OCI-LY1 (cell line): ENCODE measurements at regions not wholly inside any gene's neighbourhood (a gene's known extent, or its start where the extent isn't known, plus 50 kb on each side); places are given as distances from the start of the nearest gene placed in this dataset.

ENCODE experiments used
- H2AFZ ChIP-seq: fragments of 200-600 bp; sonication (generic), shearing (Covaris generic); 2 replicates; pipeline ENCODE4 v1.6.0; 2014; ENCODE audit warnings: antibody characterized with exemption, mild to moderate bottlenecking, low read length
- H3F3A ChIP-seq: fragments of 200-600 bp; sonication (generic), shearing (Covaris generic); 2 replicates; pipeline ENCODE4 v1.6.0; 2014; ENCODE audit warnings: mild to moderate bottlenecking, antibody characterized with exemption, low read length, moderate library complexity; ENCODE audit not compliant: insufficient read depth
- H3K27ac ChIP-seq: fragments of 200-600 bp; sonication (generic); 2 replicates; pipeline ENCODE4 v1.5.1; 2014; ENCODE audit warnings: low read length, mixed run types, mild to moderate bottlenecking, low read depth; ENCODE audit not compliant: poor library complexity, severe bottlenecking
- H3K27me3 ChIP-seq: fragments of 200-600 bp; sonication (generic); 2 replicates; pipeline ENCODE4 v1.6.0; 2014; ENCODE audit warnings: antibody characterized with exemption, mild to moderate bottlenecking, low read length, moderate library complexity; ENCODE audit not compliant: insufficient read depth
- H3K36me3 ChIP-seq: fragments of 200-600 bp; sonication (generic); 2 replicates; pipeline ENCODE4 v1.6.1; 2014; ENCODE audit warnings: mild to moderate bottlenecking, antibody characterized with exemption, low read length, moderate library complexity, mixed read lengths; ENCODE audit not compliant: insufficient read depth
- H3K4me1 ChIP-seq: fragments of 200-600 bp; sonication (generic); 2 replicates; pipeline ENCODE4 v1.5.1; 2014; ENCODE audit warnings: mild to moderate bottlenecking, low read length, moderate library complexity; ENCODE audit not compliant: insufficient read depth, severe bottlenecking
- H3K4me2 ChIP-seq: fragments of 200-600 bp; sonication (generic), shearing (Covaris generic); 2 replicates; pipeline ENCODE4 v1.6.1; 2014; ENCODE audit warnings: low read length
- H3K4me3 ChIP-seq: fragments of 200-600 bp; sonication (generic); 2 replicates; pipeline ENCODE4 v1.5.1; 2014; ENCODE audit warnings: low read length, low read depth, mild to moderate bottlenecking, mixed read lengths; ENCODE audit not compliant: poor library complexity, severe bottlenecking
- H3K79me2 ChIP-seq: fragments of 200-600 bp; shearing (Covaris generic); 2 replicates; pipeline ENCODE4 v1.6.1; 2016; ENCODE audit warnings: mixed run types, low read length, mixed read lengths; ENCODE audit not compliant: insufficient read depth
- H3K9ac ChIP-seq: fragments of 200-600 bp; sonication (generic), shearing (Covaris generic); 2 replicates; pipeline ENCODE4 v1.6.1; 2014; ENCODE audit warnings: mild to moderate bottlenecking, low read length, mixed read lengths
- H3K9me2 ChIP-seq: fragments of 200-600 bp; sonication (generic), shearing (Covaris generic); 2 replicates; pipeline ENCODE4 v1.6.1; 2014; ENCODE audit warnings: low read depth, mild to moderate bottlenecking, low read length, mixed read lengths
- H3K9me3 ChIP-seq: fragments of 200-600 bp; shearing (Covaris generic); 2 replicates; pipeline ENCODE4 v1.6.1; 2014; ENCODE audit warnings: low read length, mixed read lengths
- H4K20me1 ChIP-seq: fragments of 200-600 bp; sonication (generic), shearing (Covaris generic); 2 replicates; pipeline ENCODE4 v1.6.0; 2016; ENCODE audit warnings: mild to moderate bottlenecking, low read length; ENCODE audit not compliant: insufficient read depth
- EZH2 ChIP-seq: fragments of 200-600 bp; sonication (generic), shearing (Covaris generic); IDR thresholded peaks from 2 replicates; pipeline ENCODE4 v1.8.0; 2017; ENCODE audit warnings: borderline replicate concordance, mixed run types, mild to moderate bottlenecking, antibody characterized with exemption, low read length, moderate library complexity, mixed read lengths
- TF ChIP-seq, protein P1 (sequence below): fragments of 200-600 bp; sonication (generic), shearing (Covaris generic); IDR thresholded peaks from 2 replicates; pipeline ENCODE4 v1.5.1; 2017; ENCODE audit warnings: mild to moderate bottlenecking, antibody characterized with exemption, low read length, moderate library complexity, mixed read lengths

DNA sequence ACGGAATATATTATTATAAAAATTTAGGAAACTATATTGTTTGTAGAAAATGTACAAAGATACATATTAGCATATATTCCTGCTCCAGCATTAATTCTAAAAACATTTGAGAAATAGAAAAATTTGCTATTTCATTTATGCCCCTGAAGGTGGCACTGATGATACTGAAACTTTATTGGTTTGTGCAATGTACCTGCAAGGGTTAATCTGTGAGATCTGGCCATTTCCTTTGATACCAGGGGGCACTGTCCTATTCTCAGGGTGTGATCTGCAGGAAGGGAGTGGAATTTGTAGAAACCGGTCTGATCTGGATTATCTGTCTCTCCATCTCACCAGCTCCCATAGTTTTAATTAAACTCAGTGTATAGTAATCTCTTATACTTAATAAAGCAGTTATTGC is 625.1 kb upstream of the IMPG1 start:
- no peaks in the 10 kb centered on the region for H4K20me1 ChIP-seq
- no peaks in the 10 kb centered on the region for H3K4me1 ChIP-seq
- no peak overlapping the region for H3K9ac ChIP-seq
- no peaks in the 10 kb centered on the region for H3K27me3 ChIP-seq
- no peak overlapping the region for H3K4me3 ChIP-seq
- no peak overlapping the region for H2AFZ ChIP-seq
- no peak overlapping the region for H3K4me2 ChIP-seq
- no peaks in the 10 kb centered on the region for H3K9me3 ChIP-seq
- no peaks in the 10 kb centered on the region for H3K79me2 ChIP-seq
- no peaks in the 10 kb centered on the region for H3K9me2 ChIP-seq
- H3K27ac ChIP-seq: no peak overlapping the region
- H3K36me3 ChIP-seq: no peaks in the 10 kb centered on the region
- no peak for TF ChIP-seq EZH2
- TF ChIP-seq, protein P1, sequence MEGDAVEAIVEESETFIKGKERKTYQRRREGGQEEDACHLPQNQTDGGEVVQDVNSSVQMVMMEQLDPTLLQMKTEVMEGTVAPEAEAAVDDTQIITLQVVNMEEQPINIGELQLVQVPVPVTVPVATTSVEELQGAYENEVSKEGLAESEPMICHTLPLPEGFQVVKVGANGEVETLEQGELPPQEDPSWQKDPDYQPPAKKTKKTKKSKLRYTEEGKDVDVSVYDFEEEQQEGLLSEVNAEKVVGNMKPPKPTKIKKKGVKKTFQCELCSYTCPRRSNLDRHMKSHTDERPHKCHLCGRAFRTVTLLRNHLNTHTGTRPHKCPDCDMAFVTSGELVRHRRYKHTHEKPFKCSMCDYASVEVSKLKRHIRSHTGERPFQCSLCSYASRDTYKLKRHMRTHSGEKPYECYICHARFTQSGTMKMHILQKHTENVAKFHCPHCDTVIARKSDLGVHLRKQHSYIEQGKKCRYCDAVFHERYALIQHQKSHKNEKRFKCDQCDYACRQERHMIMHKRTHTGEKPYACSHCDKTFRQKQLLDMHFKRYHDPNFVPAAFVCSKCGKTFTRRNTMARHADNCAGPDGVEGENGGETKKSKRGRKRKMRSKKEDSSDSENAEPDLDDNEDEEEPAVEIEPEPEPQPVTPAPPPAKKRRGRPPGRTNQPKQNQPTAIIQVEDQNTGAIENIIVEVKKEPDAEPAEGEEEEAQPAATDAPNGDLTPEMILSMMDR: no peak; the same call in 1 of the 2 replicates
- H3F3A ChIP-seq: no peaks in the 10 kb centered on the region

DNA sequence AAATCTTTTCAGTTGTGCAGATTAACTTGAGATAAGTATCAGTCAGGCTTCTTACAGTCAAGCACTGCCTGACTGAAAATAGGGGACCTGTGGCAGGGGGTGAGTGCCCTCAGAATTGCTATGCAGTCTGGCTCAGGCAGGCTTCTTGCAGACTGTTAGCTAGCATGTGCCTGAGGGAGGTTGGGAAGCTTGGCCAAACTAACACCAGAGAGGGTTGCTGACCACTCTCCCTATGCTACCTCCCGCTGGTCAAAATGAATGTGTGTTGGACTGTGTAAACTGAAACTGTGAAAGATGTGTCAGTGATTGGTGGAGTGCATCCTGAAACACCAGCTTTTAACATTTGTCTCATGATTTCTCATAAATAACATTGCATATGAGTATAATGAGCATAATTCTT is 622.3 kb upstream of the IMPG1 start:
- no peaks in the 10 kb centered on the region for H3K9me2 ChIP-seq
- no peaks in the 10 kb centered on the region for H3F3A ChIP-seq
- H3K9ac ChIP-seq: no peak overlapping the region
- TF ChIP-seq EZH2: no peak
- TF ChIP-seq, protein P1: no peak
- no peaks in the 10 kb centered on the region for H3K9me3 ChIP-seq
- no peaks in the 10 kb centered on the region for H3K36me3 ChIP-seq
- no peak overlapping the region for H3K27ac ChIP-seq
- H2AFZ ChIP-seq: no peak overlapping the region
- no peaks in the 10 kb centered on the region for H3K4me1 ChIP-seq
- H3K79me2 ChIP-seq: no peaks in the 10 kb centered on the region
- H3K27me3 ChIP-seq: no peaks in the 10 kb centered on the region
- no peaks in the 10 kb centered on the region for H4K20me1 ChIP-seq
- H3K4me3 ChIP-seq: no peak overlapping the region
- H3K4me2 ChIP-seq: no peak overlapping the region

DNA sequence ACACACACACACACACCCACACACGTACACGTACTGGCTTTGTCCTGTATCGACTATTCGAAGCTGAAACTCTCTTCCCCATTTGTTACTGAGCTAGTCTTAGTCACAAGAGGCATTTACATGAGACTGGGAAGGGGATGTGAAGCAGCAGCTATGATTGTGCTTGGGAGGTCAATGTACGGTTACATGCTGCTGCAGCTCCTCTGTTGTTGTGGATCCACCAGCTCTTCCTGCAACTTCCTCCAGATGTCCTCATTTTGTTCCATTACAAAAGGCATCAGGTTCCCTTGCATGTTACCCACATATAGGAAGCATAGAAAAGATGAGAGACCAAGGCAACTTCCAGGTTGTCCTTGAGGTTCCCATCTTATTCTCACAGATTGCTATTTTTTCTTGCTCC is 612.4 kb upstream of the IMPG1 start:
- Histone ChIP-seq H4K20me1 (no peaks in the 10 kb centered on the region), H3K9me3 (no peaks in the 10 kb centered on the region), H2AFZ (no peak overlapping the region), H3K27ac (no peak overlapping the region), H3K9ac (no peak overlapping the region), H3K4me3 (no peak overlapping the region), H3K4me2 (no peak overlapping the region), H3K4me1 (no peaks in the 10 kb centered on the region), H3F3A (no peaks in the 10 kb centered on the region), H3K27me3 (no peaks in the 10 kb centered on the region), H3K79me2 (no peaks in the 10 kb centered on the region), H3K36me3 (no peaks in the 10 kb centered on the region), H3K9me2 (no peaks in the 10 kb centered on the region)
- TF ChIP-seq, protein P1: no peak
- no peak for TF ChIP-seq EZH2
